Stimulated activated CD4-positive, alpha-beta T cell treated with anti-CD3 and anti-CD28 coated beads, TNF-alpha, amount 100 ng/mL, for 24 hours (primary cell): ENCODE measurements at regions not wholly inside any gene's neighbourhood (a gene's known extent, or its start where the extent isn't known, plus 50 kb on each side); places are given as distances from the start of the nearest gene placed in this dataset.

ENCODE experiments used
- DNase-seq, 3 experiments: peaks; one replicate each; pipeline ENCODE4 v3.0.0-alpha.2; 2020; ENCODE audit warnings: low read depth in 3 of 3

DNA sequence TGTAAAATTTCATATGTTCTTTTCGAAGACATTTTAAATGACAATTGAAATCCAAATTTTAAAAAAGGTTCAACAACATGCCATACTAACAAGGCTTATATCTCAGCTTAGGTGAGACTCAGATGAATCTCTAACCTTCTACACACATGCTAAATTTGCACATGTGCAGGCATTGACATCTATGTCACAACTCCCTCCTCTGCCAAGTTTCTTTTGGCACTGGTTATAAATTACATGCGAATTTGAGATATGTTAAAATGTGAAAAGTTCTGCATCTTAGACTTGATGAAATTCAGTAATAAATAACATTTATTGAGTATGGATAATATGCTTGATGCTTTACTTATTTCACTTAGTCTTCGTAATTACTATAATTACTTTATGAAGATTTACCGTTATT, 234.3 kb downstream of the TLE4 start:
- DNase-seq = no peak

DNA sequence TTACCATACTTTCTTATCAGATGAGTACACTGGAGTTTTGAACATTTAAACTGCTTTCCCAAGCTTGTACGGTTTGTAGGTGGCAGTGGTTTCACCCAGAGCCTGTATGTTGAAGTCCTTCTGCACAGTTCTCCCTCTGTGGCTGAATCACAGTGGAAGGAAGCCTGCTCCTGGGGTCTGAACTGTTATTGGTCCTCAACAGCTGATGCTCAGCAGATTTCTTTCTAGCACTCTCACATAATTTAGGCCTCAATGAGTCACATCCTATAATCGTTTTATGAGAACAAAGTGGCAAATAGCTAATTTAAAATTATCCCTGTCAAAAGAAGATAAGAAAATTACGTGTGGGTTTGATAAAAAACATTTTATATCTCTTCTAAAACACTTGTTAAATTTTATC, 229.7 kb downstream of the TLE4 start:
- no peak for DNase-seq

DNA sequence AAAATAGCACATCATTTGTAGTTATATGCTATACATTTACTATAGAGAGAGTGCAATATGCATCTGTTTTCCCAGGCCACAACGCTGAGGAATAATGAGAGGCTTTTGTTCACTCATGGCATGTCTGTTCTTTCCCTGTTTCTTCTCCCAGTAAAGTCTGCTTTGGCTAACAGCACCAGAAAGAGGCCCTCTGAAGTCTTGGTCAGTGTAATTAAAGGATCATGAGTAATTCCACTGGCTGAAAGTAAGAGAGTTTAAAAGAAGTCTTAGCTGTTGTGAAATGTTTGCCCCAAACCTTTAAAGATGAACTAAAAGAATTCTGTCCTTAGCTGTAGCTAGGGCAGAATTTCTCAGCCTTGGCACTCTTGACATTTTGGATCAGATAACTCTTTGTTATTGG, 228.8 kb downstream of the TLE4 start:
- DNase-seq = no peak

- no peak for DNase-seq
Measured at GRCh38 chr9:79799691-79800335, 228.0 kb downstream of the TLE4 start.

- DNase-seq = no peak
Measured at GRCh38 chr9:79798450-79798849, 226.7 kb downstream of the TLE4 start.

DNA sequence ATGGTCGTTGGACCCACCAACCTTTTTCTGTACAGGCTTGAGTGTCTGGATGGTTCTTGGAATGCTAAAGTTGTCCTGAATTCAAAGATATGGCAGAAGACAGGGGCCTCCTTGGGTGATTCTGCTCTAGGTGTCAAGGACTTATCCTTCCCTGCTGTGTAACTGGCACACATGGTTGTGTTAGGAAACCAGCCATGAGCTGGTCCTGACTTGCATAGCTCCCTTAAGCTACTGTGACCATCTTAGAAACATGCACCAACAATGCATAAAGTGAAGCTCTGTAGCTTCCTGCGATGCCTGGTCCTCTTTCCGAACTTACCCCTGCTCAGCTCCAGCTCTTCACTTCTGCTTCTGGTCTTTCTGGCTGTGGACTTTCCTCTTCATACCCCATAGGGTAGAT, 224.6 kb downstream of the TLE4 start:
- DNase-seq = no peak

- DNase-seq = no peak
Measured at GRCh38 chr9:79788662-79789061, 216.9 kb downstream of the TLE4 start.

DNA sequence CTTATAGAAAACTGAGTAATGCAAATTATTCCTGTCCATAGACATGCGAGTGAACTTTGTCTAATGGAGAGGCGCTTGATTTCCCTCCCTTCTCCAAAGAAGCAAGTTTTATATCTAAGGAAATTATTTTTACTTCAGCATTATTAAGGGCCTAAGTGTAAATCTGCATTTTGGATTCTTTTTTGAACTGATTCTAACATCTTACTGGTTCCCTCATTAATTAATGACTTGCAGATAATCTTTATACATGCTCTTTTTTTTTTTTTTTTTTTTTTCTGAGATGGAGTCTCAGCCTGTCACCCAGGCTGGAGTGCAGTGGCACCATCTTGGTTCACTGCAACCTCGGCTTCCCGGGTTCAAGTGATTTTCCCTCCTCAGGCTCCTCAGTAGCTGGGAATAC, 209.5 kb downstream of the TLE4 start:
- DNase-seq = no peak

- DNase-seq = no peak
Measured at GRCh38 chr9:79780559-79780958, 208.8 kb downstream of the TLE4 start.

DNA sequence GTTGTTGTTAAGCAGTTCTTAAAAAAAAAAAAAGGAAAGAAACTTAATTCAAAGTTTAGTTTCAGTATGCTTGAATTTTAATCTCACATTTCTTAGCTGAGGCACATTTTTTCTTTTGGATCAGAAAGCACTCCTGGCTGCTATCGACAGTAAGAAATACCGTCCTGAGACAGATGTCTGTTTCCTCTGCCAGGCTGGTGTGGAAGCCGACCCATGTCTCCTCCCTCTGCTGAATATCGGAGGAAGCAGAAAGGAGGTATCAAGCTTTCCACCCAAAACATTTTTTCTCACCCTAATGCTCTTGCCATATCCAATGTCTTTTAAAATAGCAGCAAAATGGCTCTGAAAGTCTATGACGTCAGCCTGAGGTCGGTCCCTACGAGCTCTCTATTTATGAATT, 208.1 kb downstream of the TLE4 start:
- no peak for DNase-seq

DNA sequence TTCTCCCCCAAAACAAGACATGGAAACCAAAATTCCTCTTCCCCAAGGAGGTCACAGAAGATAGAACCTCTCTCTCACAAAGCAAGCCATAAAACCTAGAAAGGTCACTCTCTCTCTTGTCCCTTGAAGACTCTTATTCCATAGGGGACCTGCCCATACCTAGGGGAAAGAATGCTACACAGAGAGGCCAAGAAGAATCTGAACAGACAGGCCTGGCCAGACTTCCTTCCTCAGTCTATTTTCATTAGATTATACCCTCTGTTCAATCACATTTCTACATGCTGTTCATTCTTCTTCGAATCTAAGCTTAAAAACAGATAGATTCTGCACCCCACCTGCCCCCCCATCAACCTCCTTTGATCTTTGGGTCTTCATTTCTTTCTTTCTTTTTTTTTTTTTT, 206.8 kb downstream of the TLE4 start:
- DNase-seq = no peak

DNA sequence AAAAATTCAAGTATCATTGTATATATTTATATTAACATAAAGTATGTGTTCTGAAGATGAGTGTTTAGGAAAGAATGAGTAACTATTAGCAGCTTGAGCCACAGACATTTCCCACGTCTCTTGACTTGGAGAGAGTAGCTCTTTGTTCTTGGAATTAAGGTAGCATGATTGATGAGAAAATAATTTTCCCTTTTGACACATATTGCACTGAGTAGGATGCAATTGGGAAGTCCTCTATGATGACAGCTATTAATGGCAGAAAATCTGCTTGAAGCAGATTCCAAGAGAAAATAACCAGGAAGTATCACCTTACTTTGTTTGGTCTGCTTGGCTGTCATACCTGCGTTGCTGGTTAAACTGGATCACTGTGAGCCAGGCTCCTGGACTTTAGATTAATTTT, 204.8 kb downstream of the TLE4 start:
- DNase-seq = no peak
